ENCODE measurements at regions not wholly inside any gene's neighbourhood (a gene's known extent, or its start where the extent isn't known, plus 50 kb on each side); places are given as distances from the start of the nearest gene placed in this dataset.

DNA sequence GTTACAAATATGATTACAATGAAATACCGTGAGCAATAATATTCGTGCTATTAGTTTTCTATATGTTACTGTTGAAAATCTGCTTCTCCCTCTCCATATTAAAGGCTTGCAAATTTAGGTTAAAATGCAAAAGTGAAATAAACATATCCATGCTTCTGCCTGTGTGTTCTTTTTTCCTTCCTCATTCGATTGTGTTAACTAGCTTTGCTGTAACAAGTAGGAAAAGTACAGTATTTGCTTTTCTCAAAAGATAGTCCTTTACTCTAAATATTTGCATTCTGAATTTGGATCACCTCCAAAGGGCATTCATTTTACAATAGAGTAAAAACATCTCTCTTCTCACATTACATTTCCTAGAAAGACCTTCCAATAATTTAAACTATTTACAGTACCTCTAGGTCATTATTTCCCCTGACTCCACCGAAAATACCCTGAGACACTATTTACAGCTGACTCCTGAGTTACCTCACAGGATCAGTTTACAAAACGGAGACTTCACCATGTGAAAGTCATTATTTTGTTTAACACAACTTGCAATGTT is 835.0 kb upstream of the FANCL start:
- Histone ChIP-seq H3K36me3 (ENCODE audit: insufficient read depth, low read length) (no peaks in the 10 kb centered on the region), H3K4me1 (ENCODE audit: insufficient read depth, low read length) (no peaks in the 10 kb centered on the region), H3K4me2 (ENCODE audit: insufficient read depth, low read length) (no peak overlapping the region), H4K20me1 (ENCODE audit: insufficient read depth, low read length) (no peaks in the 10 kb centered on the region), H3K27ac (ENCODE audit: low read depth, low read length) (no peak overlapping the region), H3K79me2 (ENCODE audit: insufficient read depth, low read length) (no peaks in the 10 kb centered on the region), H3K4me3 (ENCODE audit: insufficient read depth, low read length) (no peak overlapping the region), H3K27me3 (ENCODE audit: insufficient read depth, low read length) (no peaks in the 10 kb centered on the region), H3K9me3 (ENCODE audit: low read depth, low read length) (peaks cover 8% of the 10 kb centered on the region), H2AFZ (ENCODE audit: low read length) (no peak overlapping the region)
- TF ChIP-seq, protein P1, sequence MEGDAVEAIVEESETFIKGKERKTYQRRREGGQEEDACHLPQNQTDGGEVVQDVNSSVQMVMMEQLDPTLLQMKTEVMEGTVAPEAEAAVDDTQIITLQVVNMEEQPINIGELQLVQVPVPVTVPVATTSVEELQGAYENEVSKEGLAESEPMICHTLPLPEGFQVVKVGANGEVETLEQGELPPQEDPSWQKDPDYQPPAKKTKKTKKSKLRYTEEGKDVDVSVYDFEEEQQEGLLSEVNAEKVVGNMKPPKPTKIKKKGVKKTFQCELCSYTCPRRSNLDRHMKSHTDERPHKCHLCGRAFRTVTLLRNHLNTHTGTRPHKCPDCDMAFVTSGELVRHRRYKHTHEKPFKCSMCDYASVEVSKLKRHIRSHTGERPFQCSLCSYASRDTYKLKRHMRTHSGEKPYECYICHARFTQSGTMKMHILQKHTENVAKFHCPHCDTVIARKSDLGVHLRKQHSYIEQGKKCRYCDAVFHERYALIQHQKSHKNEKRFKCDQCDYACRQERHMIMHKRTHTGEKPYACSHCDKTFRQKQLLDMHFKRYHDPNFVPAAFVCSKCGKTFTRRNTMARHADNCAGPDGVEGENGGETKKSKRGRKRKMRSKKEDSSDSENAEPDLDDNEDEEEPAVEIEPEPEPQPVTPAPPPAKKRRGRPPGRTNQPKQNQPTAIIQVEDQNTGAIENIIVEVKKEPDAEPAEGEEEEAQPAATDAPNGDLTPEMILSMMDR (IDR thresholded peaks at IDR 0.05; ENCODE audit: extremely low read depth, low read depth, low read length), result no peak
- DNase-seq (ENCODE audit: insufficient read length, low spot score, missing footprints), result no peak

DNA sequence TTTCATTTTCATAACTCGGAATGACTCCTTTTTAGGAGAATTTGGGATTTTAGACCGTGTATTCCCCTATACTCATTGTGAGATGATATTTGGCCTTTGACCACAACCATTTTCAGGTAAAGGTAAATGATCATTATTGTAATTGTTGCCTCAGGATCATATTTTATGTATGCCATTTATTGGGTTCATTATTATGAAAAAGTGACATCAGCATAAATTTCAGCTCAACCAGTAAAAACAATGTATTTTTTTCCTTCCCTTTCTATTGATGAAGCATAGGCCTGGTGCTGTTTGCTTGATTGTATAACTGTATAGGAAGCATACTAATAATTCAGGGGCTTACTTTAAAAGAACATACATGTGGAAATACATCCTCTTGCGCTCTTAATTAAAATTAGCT is 832.9 kb upstream of the FANCL start:
- no peak overlapping the region for H2AFZ ChIP-seq (ENCODE audit: low read length)
- H3K79me2 ChIP-seq (ENCODE audit: insufficient read depth, low read length), result no peaks in the 10 kb centered on the region
- no peaks in the 10 kb centered on the region for H3K27me3 ChIP-seq (ENCODE audit: insufficient read depth, low read length)
- H3K27ac ChIP-seq (ENCODE audit: low read depth, low read length), result no peak overlapping the region
- H3K4me3 ChIP-seq (ENCODE audit: insufficient read depth, low read length), result no peak overlapping the region
- H3K4me2 ChIP-seq (ENCODE audit: insufficient read depth, low read length), result no peak overlapping the region
- no peak for DNase-seq (ENCODE audit: insufficient read length, low spot score, missing footprints)
- no peaks in the 10 kb centered on the region for H3K4me1 ChIP-seq (ENCODE audit: insufficient read depth, low read length)
- H3K36me3 ChIP-seq (ENCODE audit: insufficient read depth, low read length), result no peaks in the 10 kb centered on the region
- H3K9me3 ChIP-seq (ENCODE audit: low read depth, low read length), result peaks cover 10% of the 10 kb centered on the region
- H4K20me1 ChIP-seq (ENCODE audit: insufficient read depth, low read length), result no peaks in the 10 kb centered on the region
- TF ChIP-seq, protein P1 (IDR thresholded peaks at IDR 0.05; ENCODE audit: extremely low read depth, low read depth, low read length), result no peak

DNA sequence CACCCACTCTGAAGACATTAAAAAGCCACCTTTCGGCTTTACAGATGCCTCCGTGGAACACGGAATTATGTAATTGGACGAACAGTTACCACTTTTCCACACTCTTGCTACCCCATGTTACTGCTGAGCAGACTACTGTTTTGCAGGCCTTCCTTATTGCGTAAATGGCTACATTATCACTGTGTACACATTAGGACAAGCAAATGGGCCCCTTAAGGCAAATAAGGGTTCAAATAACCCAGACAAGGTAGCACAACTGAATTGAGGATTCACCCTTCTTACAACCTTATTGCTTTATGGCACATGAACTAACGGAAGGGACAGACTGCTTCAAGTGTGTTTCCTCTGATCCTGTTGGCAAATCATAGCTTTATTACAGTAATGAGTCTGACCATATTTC is 832.2 kb upstream of the FANCL start:
- peaks cover 10% of the 10 kb centered on the region for H3K9me3 ChIP-seq (ENCODE audit: low read depth, low read length)
- no peak overlapping the region for H3K4me2 ChIP-seq (ENCODE audit: insufficient read depth, low read length)
- TF ChIP-seq, protein P1 (IDR thresholded peaks at IDR 0.05; ENCODE audit: extremely low read depth, low read depth, low read length), result no peak
- no peaks in the 10 kb centered on the region for H3K27me3 ChIP-seq (ENCODE audit: insufficient read depth, low read length)
- H4K20me1 ChIP-seq (ENCODE audit: insufficient read depth, low read length), result no peaks in the 10 kb centered on the region
- no peak overlapping the region for H3K27ac ChIP-seq (ENCODE audit: low read depth, low read length)
- no peaks in the 10 kb centered on the region for H3K36me3 ChIP-seq (ENCODE audit: insufficient read depth, low read length)
- DNase-seq (ENCODE audit: insufficient read length, low spot score, missing footprints), result no peak
- no peak overlapping the region for H2AFZ ChIP-seq (ENCODE audit: low read length)
- no peak overlapping the region for H3K4me3 ChIP-seq (ENCODE audit: insufficient read depth, low read length)
- H3K4me1 ChIP-seq (ENCODE audit: insufficient read depth, low read length), result no peaks in the 10 kb centered on the region
- H3K79me2 ChIP-seq (ENCODE audit: insufficient read depth, low read length), result no peaks in the 10 kb centered on the region

DNA sequence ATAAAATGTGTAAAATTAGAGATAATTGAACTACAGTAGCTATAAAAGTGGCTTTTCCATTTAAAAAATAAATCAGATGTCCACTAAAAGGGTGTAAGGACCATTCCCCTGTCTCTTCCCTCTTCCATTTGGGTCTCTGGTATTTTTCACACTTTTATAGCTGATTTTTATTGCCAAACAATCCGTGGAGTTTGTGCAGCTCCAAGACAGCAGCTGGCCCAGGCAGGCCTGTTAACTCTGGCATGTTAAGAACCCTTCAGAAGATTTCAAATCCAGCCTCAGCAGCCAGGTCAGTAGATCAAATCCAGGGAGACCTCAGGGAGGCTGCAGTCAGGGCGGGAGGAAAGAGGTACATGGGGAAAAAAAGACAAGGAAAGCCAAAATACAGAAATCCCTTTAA is 827.1 kb upstream of the FANCL start:
- H2AFZ ChIP-seq (ENCODE audit: low read length), result no peak overlapping the region
- no peak overlapping the region for H3K4me3 ChIP-seq (ENCODE audit: insufficient read depth, low read length)
- H3K36me3 ChIP-seq (ENCODE audit: insufficient read depth, low read length), result no peaks in the 10 kb centered on the region
- H3K9me3 ChIP-seq (ENCODE audit: low read depth, low read length), result peaks cover 6% of the 10 kb centered on the region
- TF ChIP-seq, protein P1 (IDR thresholded peaks at IDR 0.05; ENCODE audit: extremely low read depth, low read depth, low read length), result no peak
- no peak overlapping the region for H3K27ac ChIP-seq (ENCODE audit: low read depth, low read length)
- H3K4me1 ChIP-seq (ENCODE audit: insufficient read depth, low read length), result no peaks in the 10 kb centered on the region
- no peaks in the 10 kb centered on the region for H3K79me2 ChIP-seq (ENCODE audit: insufficient read depth, low read length)
- DNase-seq (ENCODE audit: insufficient read length, low spot score, missing footprints), result no peak
- no peaks in the 10 kb centered on the region for H3K27me3 ChIP-seq (ENCODE audit: insufficient read depth, low read length)
- no peaks in the 10 kb centered on the region for H4K20me1 ChIP-seq (ENCODE audit: insufficient read depth, low read length)
- H3K4me2 ChIP-seq (ENCODE audit: insufficient read depth, low read length), result no peak overlapping the region

Data from osteoblast (primary cell).